ENCODE measurements at regions not wholly inside any gene's neighbourhood (a gene's known extent, or its start where the extent isn't known, plus 50 kb on each side); places are given as distances from the start of the nearest gene placed in this dataset.
A peak's percentile ranks its signal among the peaks of the same experiment; 100 is the strongest.

GRCh38 chr2:43033466-43034241, 192.8 kb downstream of the ZFP36L2 start:
- DNase-seq (ENCODE audit: low spot score) = no peak

- DNase-seq (ENCODE audit: low spot score) = no peak
These were observed 193.5 kb downstream of the ZFP36L2 start for GRCh38 chr2:43033016-43033270.

- no peak for DNase-seq (ENCODE audit: low spot score)
These were observed 194.0 kb downstream of the ZFP36L2 start for GRCh38 chr2:43032213-43033015.

- no peak for DNase-seq (ENCODE audit: low spot score)
These were observed 194.8 kb downstream of the ZFP36L2 start for GRCh38 chr2:43031471-43032212.

GRCh38 chr2:43030551-43031307, 195.7 kb downstream of the ZFP36L2 start:
- DNase-seq (ENCODE audit: low spot score) = no peak

- DNase-seq (ENCODE audit: low spot score) = no peak
These were observed 197.2 kb downstream of the ZFP36L2 start for GRCh38 chr2:43029186-43029585.

GRCh38 chr2:43028188-43028587, 198.2 kb downstream of the ZFP36L2 start:
- DNase-seq (ENCODE audit: low spot score) = no peak

DNA sequence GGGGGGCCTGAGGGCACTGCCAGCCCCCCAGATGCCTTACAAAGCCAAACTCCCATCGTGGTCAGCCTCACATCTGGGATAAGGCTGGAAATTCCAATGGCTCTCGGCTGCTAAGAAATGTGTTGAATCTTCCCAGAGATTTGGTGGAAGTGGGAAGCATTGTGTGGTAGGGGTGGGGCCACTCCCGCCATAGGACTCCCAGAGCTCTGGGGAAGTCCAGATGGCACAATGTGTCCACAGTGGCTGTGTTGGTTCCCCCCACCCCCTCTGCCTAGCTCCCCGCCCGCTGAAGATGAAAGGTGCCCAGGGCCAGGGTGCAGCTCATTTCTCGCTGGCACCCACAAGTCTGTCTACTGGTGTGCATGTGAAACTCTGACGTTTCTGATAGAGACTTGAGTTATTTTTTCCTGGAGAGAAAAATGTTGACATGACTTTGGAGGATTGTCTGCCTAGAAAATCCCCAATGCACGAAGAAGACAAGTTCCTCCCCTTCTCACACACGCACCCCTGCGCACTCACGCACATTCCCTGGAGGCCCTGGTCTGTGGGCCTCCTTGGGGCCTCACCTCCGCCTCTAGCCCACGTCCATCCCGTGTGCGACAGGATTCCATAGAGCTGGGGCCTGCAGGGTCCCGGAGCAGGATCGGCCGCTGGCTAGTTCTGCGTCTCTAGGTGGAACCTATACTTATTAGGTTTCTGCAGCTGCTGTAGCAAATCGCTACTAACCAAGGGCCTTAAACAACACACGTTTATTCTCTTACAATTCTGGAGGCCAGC, 199.1 kb downstream of the ZFP36L2 start:
- no peak for DNase-seq (ENCODE audit: low spot score)

GRCh38 chr2:43026426-43027096, 199.8 kb downstream of the ZFP36L2 start:
- no peak for DNase-seq (ENCODE audit: low spot score)

- no peak for DNase-seq (ENCODE audit: low spot score)
These were observed 200.6 kb downstream of the ZFP36L2 start for GRCh38 chr2:43025709-43026295.

DNA sequence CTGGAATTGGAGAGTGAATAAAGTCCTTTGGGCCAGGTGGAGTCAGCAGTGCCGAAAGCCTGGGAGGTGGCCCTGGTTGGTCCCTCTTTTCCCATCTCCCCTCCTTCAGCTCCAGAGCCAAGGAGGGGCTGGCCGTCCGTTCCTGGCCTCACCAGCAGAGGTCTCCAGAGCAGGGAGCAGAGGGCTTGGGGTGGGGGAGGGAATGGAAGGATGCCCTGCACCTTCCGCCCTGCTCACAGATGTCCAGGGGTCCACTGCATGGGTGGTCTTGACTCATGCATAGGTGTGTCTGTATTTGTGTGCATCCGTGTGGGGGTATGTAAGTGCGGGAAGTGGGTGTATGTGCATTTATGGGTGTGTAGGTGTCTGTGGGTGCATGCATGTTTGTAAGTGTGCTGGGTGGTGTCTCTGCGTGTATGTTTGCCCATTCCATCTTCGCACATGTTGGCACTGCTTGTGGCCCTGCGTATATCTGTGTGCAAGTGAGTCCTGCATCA, 201.8 kb downstream of the ZFP36L2 start:
- DNase-seq (ENCODE audit: low spot score) = peak; percentile 79

DNA sequence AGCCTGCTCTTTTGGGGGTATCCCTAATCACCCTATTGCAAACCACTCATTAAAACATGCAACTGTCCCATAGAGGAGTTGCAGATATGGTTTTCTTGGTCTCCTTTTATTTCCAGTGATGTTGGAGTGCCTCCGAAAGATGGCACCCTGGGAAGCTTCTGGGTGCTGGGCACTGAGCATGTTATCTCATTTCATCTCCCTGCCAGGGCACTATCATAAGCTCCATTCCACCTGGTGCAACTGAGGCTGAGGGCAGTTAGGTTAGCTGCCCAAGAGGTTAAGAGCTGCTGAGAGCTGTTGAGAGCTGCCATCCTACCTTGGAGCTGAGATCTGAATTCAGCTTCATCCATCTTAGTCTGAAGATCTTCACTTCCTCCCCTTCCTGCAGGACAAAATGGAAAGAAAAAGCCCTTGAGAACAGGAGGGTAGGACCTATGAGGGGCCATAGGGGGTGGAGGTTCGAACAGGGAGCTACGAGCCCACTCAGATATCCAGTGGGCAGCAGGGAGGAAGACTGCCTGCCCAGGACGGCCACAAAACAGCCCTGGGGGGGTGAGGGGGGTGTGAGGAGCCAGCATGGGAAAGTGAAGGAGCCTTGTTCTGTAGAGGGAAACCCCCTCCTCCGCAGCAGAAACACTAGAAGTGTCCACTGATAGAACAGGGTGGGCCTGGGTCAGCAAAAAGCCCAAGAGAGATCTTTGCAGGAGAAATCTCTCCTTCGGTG, 202.5 kb downstream of the ZFP36L2 start:
- no peak for DNase-seq (ENCODE audit: low spot score)

- no peak for DNase-seq (ENCODE audit: low spot score)
These were observed 203.5 kb downstream of the ZFP36L2 start for GRCh38 chr2:43022896-43023295.

GRCh38 chr2:43021791-43022509, 204.5 kb downstream of the ZFP36L2 start:
- peak; percentile 87 for DNase-seq (ENCODE audit: low spot score)

- DNase-seq (ENCODE audit: low spot score) = no peak
These were observed 205.3 kb downstream of the ZFP36L2 start for GRCh38 chr2:43020990-43021669.

GRCh38 chr2:43020296-43020695, 206.1 kb downstream of the ZFP36L2 start:
- DNase-seq (ENCODE audit: low spot score) = no peak

DNA sequence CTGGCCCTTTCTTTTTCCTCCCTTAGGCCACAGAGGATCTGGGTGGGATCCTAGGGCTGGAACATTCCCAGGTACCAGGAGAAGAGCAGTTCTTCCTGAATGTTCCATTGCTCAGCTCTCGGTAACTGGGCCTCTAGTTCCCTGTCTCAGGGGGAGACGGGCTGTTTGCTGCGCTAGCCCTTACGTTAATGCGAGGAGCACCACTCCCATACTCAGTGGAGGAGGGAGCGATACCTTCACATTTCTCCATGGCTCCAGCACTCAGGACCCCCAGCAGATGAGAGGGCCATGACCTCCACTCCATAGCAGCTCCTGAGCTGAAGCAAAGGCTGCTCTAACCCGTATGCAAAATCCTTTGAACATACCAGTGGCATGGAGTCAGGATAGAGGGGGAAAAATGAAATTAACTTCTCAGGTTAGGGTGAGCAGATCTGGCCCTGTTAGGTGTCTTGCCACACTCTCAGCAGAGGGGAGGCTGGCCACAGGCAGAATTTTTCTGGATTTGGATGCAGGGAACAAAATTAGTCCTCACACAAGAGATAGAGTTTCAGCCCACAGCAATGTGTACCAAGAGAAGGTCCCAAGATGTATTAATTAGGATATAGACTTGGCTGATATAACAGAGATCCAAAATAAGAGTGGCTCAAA, 206.7 kb downstream of the ZFP36L2 start:
- no peak for DNase-seq (ENCODE audit: low spot score)

DNA sequence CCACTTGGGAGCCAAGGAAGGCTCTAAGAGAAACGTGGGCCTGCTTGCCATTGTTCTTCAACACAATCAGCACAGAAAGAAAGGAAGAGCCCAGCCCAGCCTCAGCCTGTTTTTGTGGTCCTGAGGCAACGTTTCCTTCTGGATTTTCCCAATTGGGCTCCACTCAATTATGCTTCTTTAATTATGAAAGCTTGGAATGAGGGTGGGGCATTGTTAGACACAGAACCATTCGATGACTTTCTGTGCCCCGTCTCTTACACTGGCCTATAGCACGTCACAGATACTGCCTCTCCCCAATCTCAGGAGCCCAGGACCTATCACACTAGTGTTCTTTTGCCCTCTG, 207.4 kb downstream of the ZFP36L2 start:
- no peak for DNase-seq (ENCODE audit: low spot score)
